Ishikawa (cell line): ENCODE measurements at regions not wholly inside any gene's neighbourhood (a gene's known extent, or its start where the extent isn't known, plus 50 kb on each side); places are given as distances from the start of the nearest gene placed in this dataset.

ENCODE experiments used
- CEBPB ChIP-seq: IDR thresholded peaks from 2 replicates; pipeline ENCODE4 v1.6.1; 2012
- CREB1 ChIP-seq: IDR thresholded peaks from 2 replicates; pipeline ENCODE4 v1.6.1; 2012; ENCODE audit warnings: low read depth
- EGR1 ChIP-seq: IDR thresholded peaks from 2 replicates; pipeline ENCODE4 v1.6.1; 2012
- EP300 ChIP-seq: IDR thresholded peaks from 2 replicates; pipeline ENCODE4 v1.6.1; 2012; ENCODE audit warnings: borderline replicate concordance
- FOXM1 ChIP-seq: IDR thresholded peaks from 2 replicates; pipeline ENCODE4 v1.6.1; 2012; ENCODE audit warnings: low read depth, borderline replicate concordance
- NFIC ChIP-seq: IDR thresholded peaks from 2 replicates; pipeline ENCODE4 v1.6.1; 2012
- RAD21 ChIP-seq: IDR thresholded peaks from 2 replicates; pipeline ENCODE4 v1.6.1; 2012; ENCODE audit warnings: low read depth
- TAF1 ChIP-seq: IDR thresholded peaks from 2 replicates; pipeline ENCODE4 v1.6.1; 2012; ENCODE audit warnings: low read depth, mild to moderate bottlenecking
- TCF12 ChIP-seq: IDR thresholded peaks from 2 replicates; pipeline ENCODE4 v1.6.1; 2012; ENCODE audit warnings: low read depth
- TEAD4 ChIP-seq: IDR thresholded peaks from 2 replicates; pipeline ENCODE4 v1.6.1; 2012
- USF1 ChIP-seq: IDR thresholded peaks from 2 replicates; pipeline ENCODE4 v1.6.1; 2012
- YY1 ChIP-seq: IDR thresholded peaks from 2 replicates; pipeline ENCODE4 v1.6.1; 2012; ENCODE audit warnings: low read depth
- ZBTB7A ChIP-seq: IDR thresholded peaks from 2 replicates; pipeline ENCODE4 v1.6.1; 2012; ENCODE audit warnings: low read depth
- TF ChIP-seq, protein P1 (sequence below): IDR thresholded peaks from 2 replicates; pipeline ENCODE4 v1.6.1; 2012
- TF ChIP-seq, protein P2 (sequence below): IDR thresholded peaks from 2 replicates; pipeline ENCODE4 v1.6.1; 2012; ENCODE audit warnings: low read depth, mild to moderate bottlenecking

DNA sequence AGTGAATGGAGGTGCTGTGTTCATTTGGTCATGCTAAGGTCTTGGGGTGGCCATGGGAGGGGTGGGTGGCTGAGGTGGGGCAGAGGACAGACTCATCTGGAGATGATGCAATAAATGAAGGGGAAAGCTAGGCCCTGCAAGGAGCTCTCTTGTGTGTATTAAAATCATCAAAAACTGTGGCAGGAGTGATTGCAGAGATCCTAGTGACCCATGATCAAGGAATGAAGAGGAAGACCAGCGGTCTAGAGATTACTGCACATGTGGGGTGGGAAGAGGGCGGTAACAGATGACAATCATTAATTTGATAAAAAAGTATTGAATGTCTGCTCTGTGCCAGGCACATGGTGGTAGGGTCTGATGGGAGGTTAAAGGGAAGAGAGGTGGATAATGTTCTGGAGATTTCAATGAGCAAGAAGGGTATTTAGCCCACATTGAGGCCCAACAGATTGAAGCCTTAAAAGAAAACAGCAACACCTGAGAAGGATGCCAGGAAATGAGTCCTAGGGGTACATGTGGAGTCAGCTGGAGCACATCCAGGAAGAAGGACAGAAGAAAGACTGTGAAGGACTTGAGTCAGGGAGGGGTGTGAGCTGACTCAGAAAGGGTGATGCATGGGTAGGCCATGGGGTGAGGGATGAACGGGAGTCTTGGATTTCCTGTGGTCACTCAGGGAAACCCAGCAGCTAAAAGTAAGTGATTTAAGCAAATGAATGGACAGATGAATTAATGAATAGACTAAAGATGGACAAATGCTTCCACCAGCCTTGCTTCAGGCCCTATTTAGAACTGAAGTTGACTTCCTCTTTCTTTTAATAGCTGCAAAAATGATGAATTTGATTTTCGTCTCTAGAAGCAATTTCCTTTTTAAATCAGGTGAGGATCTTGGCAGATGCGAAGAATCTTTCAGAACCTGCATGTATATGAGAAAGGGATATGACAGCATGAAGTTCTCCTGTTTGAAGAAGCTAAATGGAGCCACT is 83.1 kb upstream of the IGFBP3 start:
- TF ChIP-seq EGR1 (no peak), CEBPB (no peak), TAF1 (no peak), USF1 (no peak), EP300 (no peak), NFIC (no peak), YY1 (no peak), CREB1 (no peak), FOXM1 (no peak), TEAD4 (no peak), TCF12 (no peak), RAD21 (no peak), ZBTB7A (no peak)
- TF ChIP-seq, protein P1, sequence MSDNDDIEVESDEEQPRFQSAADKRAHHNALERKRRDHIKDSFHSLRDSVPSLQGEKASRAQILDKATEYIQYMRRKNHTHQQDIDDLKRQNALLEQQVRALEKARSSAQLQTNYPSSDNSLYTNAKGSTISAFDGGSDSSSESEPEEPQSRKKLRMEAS: no peak
- TF ChIP-seq, protein P2, sequence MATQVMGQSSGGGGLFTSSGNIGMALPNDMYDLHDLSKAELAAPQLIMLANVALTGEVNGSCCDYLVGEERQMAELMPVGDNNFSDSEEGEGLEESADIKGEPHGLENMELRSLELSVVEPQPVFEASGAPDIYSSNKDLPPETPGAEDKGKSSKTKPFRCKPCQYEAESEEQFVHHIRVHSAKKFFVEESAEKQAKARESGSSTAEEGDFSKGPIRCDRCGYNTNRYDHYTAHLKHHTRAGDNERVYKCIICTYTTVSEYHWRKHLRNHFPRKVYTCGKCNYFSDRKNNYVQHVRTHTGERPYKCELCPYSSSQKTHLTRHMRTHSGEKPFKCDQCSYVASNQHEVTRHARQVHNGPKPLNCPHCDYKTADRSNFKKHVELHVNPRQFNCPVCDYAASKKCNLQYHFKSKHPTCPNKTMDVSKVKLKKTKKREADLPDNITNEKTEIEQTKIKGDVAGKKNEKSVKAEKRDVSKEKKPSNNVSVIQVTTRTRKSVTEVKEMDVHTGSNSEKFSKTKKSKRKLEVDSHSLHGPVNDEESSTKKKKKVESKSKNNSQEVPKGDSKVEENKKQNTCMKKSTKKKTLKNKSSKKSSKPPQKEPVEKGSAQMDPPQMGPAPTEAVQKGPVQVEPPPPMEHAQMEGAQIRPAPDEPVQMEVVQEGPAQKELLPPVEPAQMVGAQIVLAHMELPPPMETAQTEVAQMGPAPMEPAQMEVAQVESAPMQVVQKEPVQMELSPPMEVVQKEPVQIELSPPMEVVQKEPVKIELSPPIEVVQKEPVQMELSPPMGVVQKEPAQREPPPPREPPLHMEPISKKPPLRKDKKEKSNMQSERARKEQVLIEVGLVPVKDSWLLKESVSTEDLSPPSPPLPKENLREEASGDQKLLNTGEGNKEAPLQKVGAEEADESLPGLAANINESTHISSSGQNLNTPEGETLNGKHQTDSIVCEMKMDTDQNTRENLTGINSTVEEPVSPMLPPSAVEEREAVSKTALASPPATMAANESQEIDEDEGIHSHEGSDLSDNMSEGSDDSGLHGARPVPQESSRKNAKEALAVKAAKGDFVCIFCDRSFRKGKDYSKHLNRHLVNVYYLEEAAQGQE: no peak

- TF ChIP-seq FOXM1 (no peak), YY1 (no peak), TAF1 (no peak), ZBTB7A (no peak), EGR1 (no peak), RAD21 (no peak)
- TF ChIP-seq, protein P2: no peak
Measured at GRCh38 chr7:46003161-46003560, 82.1 kb upstream of the IGFBP3 start.

DNA sequence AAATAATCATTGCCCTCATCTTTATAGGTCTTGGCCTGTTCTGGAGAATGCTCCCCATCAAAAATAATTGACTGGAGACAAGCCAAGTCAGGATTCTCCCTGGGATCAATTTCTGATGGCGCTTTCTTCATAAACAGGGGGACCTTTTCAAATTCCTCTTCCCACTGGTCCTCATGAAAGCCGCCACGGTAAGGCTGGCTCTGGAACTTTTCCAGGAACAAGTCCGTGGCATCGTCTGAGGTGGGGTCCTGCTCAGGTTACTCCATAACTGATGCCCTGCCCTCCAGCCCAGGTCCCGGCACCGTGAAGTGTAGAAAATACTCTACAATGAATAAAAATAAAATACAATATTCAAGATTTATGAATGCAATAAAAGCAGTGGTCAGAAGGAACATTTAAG is 79.4 kb upstream of the IGFBP3 start:
- TF ChIP-seq FOXM1 (no peak), ZBTB7A (no peak), EGR1 (no peak), USF1 (no peak), TAF1 (no peak), YY1 (no peak), TEAD4 (no peak), CEBPB (no peak), RAD21 (no peak), NFIC (no peak)

- TF ChIP-seq CEBPB: no peak
- TF ChIP-seq USF1: no peak
- TF ChIP-seq EGR1: no peak
- TF ChIP-seq CREB1: no peak
- TF ChIP-seq TCF12: no peak
- TF ChIP-seq, protein P1: no peak
Measured at GRCh38 chr7:45999541-45999940, 78.5 kb upstream of the IGFBP3 start.

DNA sequence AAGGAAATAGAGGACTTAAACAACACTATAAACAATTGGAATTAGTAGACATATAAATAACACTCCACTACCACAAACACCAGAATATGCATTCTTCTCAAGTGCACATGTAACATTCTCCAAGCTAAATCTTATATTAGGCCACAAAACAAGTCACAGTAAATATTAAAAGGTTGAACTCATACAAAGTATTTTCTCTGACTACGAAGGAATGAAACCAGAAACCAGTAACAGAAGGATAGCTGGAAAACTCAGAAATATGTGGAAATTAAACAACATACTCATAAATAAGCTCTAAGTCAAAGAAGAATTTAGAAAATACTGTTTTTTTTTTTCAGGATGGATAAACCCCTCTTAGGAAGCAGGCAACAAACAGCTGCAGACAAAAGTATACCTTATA is 77.4 kb upstream of the IGFBP3 start:
- no peak for TF ChIP-seq RAD21
- TF ChIP-seq, protein P2: no peak
- no peak for TF ChIP-seq TCF12
- no peak for TF ChIP-seq TEAD4
- no peak for TF ChIP-seq FOXM1
- no peak for TF ChIP-seq NFIC
- no peak for TF ChIP-seq CREB1
- no peak for TF ChIP-seq YY1
- TF ChIP-seq EGR1: no peak
- TF ChIP-seq ZBTB7A: no peak
- no peak for TF ChIP-seq EP300
- TF ChIP-seq TAF1: no peak
- TF ChIP-seq, protein P1: no peak
- TF ChIP-seq USF1: no peak
- no peak for TF ChIP-seq CEBPB
